ENCODE measurements at regions not wholly inside any gene's neighbourhood (a gene's known extent, or its start where the extent isn't known, plus 50 kb on each side); places are given as distances from the start of the nearest gene placed in this dataset.
"Not testable (repeated sequence)": the region's sequence is repeated elsewhere in the genome, so short reads cannot be mapped to it uniquely, and the experiment has no call there.

DNA sequence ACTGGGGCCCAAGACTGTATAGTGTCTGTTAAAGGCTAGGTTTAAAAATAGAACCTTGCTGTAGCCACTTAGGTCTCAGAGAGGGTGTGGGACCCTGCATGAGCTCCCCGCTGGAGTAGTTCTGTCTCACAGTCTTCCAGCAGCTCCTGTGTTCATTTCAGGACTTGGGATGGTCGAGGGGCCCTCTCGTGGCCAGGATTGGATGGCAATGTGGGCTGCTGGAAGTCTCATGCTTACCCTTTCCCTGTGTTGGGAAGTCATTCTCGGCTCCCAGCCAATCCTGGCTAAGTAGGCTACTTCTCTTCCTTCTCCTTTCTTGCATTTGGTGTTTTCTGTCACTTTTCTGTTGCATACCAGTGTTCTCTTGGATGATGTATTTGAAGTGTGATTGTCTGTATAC is 284.0 kb upstream of the GCFC2 start:
- peaks cover 4% of the 10 kb centered on the region for H3K9me3 ChIP-seq (ENCODE audit: low read depth)
- 75% methylated on average over 4 of the region's 4 CpGs for WGBS (ENCODE audit: low lambda C conversion rate, missing lambda C conversion rate)
- H3K79me2 ChIP-seq, result no peaks in the 10 kb centered on the region
- no peak overlapping the region for H2AFZ ChIP-seq
- H3K27me3 ChIP-seq, result no peaks in the 10 kb centered on the region
- no peaks in the 10 kb centered on the region for H3K4me1 ChIP-seq (ENCODE audit: insufficient read depth)
- H3K9me2 ChIP-seq (replicated peaks; ENCODE audit: insufficient read depth), result no peaks in the 10 kb centered on the region
- no peaks in the 10 kb centered on the region for H4K20me1 ChIP-seq (ENCODE audit: insufficient read depth, poor library complexity, severe bottlenecking)
- H3K4me3 ChIP-seq, result no peak overlapping the region
- no peaks in the 10 kb centered on the region for H3K36me3 ChIP-seq (replicated peaks; ENCODE audit: insufficient read depth, low read depth)
- no peak overlapping the region for H3K27ac ChIP-seq
- no peak for TF ChIP-seq EZH2phosphoT487 (IDR thresholded peaks at IDR 0.05; ENCODE audit: low read depth, severe bottlenecking, unreplicated experiment)
- no peak for DNase-seq (ENCODE audit: low spot score)
- no peak overlapping the region for H3K4me2 ChIP-seq

DNA sequence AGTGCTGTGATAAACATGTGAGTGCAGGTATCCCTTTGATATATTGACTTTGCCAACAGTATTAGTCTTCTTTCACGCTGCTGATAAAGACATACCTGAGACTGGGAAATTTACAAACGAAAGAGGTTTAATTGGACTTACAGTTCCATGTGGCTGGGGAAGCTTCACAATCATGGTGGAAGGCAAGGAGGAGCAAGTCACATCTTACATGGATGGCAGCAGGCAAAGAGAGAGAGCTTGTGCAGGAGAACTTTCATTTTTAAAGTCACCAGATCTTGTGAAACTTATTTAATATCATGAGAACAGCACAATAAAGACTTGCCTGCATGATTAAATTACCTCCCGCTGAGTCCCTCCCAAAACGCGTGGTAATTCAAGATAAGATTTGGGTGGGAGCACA is 277.9 kb upstream of the GCFC2 start:
- 94% methylated on average over 5 of the region's 5 CpGs for WGBS (ENCODE audit: low lambda C conversion rate, missing lambda C conversion rate)
- H3K36me3 ChIP-seq (replicated peaks; ENCODE audit: insufficient read depth, low read depth); H2AFZ ChIP-seq; H3K9me2 ChIP-seq (replicated peaks; ENCODE audit: insufficient read depth); DNase-seq (ENCODE audit: low spot score); H3K4me1 ChIP-seq (ENCODE audit: insufficient read depth); H3K79me2 ChIP-seq; H3K4me2 ChIP-seq; H3K9me3 ChIP-seq (ENCODE audit: low read depth); H3K27me3 ChIP-seq; H3K4me3 ChIP-seq; H4K20me1 ChIP-seq (ENCODE audit: insufficient read depth, poor library complexity, severe bottlenecking); H3K27ac ChIP-seq: not testable (repeated sequence)

DNA sequence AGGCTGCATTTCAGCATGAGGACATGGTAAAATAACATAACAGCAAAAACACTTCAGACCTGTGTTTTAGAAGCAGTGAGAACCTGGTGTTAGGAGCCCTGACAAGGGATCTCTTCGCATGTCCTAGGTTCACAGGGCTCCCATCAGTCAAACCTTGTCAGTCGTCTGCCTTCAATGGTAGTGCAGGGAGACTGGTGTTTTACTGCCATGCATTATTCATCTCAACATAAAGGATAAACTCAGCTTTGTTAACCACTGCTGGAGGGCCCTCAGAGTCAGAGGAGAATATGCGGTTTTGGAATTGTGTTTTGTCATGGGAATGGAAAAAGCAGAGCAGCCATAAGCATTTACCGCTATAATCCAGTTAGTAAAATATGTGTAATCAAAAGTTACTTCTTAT is 275.9 kb upstream of the GCFC2 start:
- Histone ChIP-seq H3K9me3 (ENCODE audit: low read depth) (no peaks in the 10 kb centered on the region), H3K4me1 (ENCODE audit: insufficient read depth) (no peaks in the 10 kb centered on the region), H3K4me3 (no peak overlapping the region), H3K27ac (no peak overlapping the region), H3K36me3 (replicated peaks; ENCODE audit: insufficient read depth, low read depth) (no peaks in the 10 kb centered on the region), H3K27me3 (no peaks in the 10 kb centered on the region), H2AFZ (no peak overlapping the region), H3K79me2 (no peaks in the 10 kb centered on the region), H4K20me1 (ENCODE audit: insufficient read depth, poor library complexity, severe bottlenecking) (no peaks in the 10 kb centered on the region), H3K4me2 (no peak overlapping the region), H3K9me2 (replicated peaks; ENCODE audit: insufficient read depth) (no peaks in the 10 kb centered on the region)
- DNase-seq (ENCODE audit: low spot score), result no peak
- TF ChIP-seq, protein P1, sequence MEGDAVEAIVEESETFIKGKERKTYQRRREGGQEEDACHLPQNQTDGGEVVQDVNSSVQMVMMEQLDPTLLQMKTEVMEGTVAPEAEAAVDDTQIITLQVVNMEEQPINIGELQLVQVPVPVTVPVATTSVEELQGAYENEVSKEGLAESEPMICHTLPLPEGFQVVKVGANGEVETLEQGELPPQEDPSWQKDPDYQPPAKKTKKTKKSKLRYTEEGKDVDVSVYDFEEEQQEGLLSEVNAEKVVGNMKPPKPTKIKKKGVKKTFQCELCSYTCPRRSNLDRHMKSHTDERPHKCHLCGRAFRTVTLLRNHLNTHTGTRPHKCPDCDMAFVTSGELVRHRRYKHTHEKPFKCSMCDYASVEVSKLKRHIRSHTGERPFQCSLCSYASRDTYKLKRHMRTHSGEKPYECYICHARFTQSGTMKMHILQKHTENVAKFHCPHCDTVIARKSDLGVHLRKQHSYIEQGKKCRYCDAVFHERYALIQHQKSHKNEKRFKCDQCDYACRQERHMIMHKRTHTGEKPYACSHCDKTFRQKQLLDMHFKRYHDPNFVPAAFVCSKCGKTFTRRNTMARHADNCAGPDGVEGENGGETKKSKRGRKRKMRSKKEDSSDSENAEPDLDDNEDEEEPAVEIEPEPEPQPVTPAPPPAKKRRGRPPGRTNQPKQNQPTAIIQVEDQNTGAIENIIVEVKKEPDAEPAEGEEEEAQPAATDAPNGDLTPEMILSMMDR (IDR thresholded peaks at IDR 0.05; ENCODE audit: poor library complexity), result no peak
- TF ChIP-seq EZH2 (IDR thresholded peaks at IDR 0.05; ENCODE audit: borderline replicate concordance) (no peak), EZH2phosphoT487 (IDR thresholded peaks at IDR 0.05; ENCODE audit: low read depth, severe bottlenecking, unreplicated experiment) (no peak)
- 76% methylated on average over 4 of the region's 4 CpGs for WGBS (ENCODE audit: low lambda C conversion rate, missing lambda C conversion rate)

DNA sequence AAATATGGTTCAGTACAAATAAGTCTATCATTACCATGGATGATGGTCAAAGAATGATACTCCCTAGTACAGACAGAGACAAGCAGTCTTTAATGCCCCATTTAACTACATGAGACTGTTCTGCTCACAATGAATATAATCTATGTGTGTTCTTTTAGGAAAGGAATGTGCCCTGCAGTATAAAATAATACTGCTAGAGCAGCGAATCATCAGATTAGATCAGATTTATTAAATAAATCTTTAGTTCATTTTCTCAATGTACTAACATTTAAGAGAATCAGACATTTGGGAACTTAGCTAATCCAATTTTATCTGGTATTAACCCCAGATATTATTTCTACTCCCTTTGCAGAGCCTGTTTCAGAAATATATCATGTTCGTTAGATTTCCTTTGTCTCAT is 272.0 kb upstream of the GCFC2 start:
- DNase-seq (ENCODE audit: low spot score), result no peak
- no peaks in the 10 kb centered on the region for H3K9me2 ChIP-seq (replicated peaks; ENCODE audit: insufficient read depth)
- TF ChIP-seq EZH2phosphoT487 (IDR thresholded peaks at IDR 0.05; ENCODE audit: low read depth, severe bottlenecking, unreplicated experiment) (no peak), EZH2 (IDR thresholded peaks at IDR 0.05; ENCODE audit: borderline replicate concordance) (no peak)
- TF ChIP-seq, protein P1 (IDR thresholded peaks at IDR 0.05; ENCODE audit: poor library complexity), result no peak
- H3K4me2 ChIP-seq, result no peak overlapping the region
- H3K36me3 ChIP-seq (replicated peaks; ENCODE audit: insufficient read depth, low read depth), result no peaks in the 10 kb centered on the region
- WGBS (ENCODE audit: low lambda C conversion rate, missing lambda C conversion rate), result 82% methylated on average over 2 of the region's 2 CpGs
- H3K27ac ChIP-seq, result no peak overlapping the region
- no peaks in the 10 kb centered on the region for H3K4me1 ChIP-seq (ENCODE audit: insufficient read depth)
- H3K4me3 ChIP-seq, result no peak overlapping the region
- no peak overlapping the region for H2AFZ ChIP-seq
- H4K20me1 ChIP-seq (ENCODE audit: insufficient read depth, poor library complexity, severe bottlenecking), result no peaks in the 10 kb centered on the region
- H3K27me3 ChIP-seq, result no peaks in the 10 kb centered on the region
- H3K9me3 ChIP-seq (ENCODE audit: low read depth), result no peaks in the 10 kb centered on the region
- no peaks in the 10 kb centered on the region for H3K79me2 ChIP-seq

DNA sequence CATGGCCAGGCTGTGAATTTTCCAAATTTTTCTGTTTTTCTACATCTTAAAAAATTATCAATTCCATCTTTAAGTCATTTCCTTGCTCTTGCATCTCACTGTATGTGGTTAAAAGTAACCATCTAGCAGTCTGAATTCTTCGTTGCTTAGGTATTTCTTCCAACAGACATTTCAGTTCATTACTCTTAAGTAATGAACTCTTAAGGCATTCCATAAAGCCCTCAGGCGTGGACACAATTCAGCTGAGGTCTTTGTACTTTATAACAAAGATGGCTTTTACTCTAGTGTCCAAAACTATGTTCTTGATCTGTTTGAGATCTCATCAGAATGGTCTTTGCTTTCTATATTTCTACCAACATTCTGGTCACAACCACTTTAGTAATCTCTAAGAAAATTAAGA is 253.9 kb upstream of the GCFC2 start:
- Histone ChIP-seq H3K27ac (no peak overlapping the region), H3K79me2 (no peaks in the 10 kb centered on the region), H2AFZ (no peak overlapping the region), H3K4me2 (no peak overlapping the region), H4K20me1 (ENCODE audit: insufficient read depth, poor library complexity, severe bottlenecking) (no peaks in the 10 kb centered on the region), H3K9me3 (ENCODE audit: low read depth) (no peaks in the 10 kb centered on the region), H3K4me3 (no peak overlapping the region), H3K9me2 (replicated peaks; ENCODE audit: insufficient read depth) (no peaks in the 10 kb centered on the region), H3K36me3 (replicated peaks; ENCODE audit: insufficient read depth, low read depth) (no peaks in the 10 kb centered on the region), H3K27me3 (no peaks in the 10 kb centered on the region), H3K4me1 (ENCODE audit: insufficient read depth) (no peaks in the 10 kb centered on the region)
- no peak for DNase-seq (ENCODE audit: low spot score)
- WGBS (ENCODE audit: low lambda C conversion rate, missing lambda C conversion rate), result 81% methylated on average over 2 of the region's 2 CpGs
- no peak for TF ChIP-seq EZH2phosphoT487 (IDR thresholded peaks at IDR 0.05; ENCODE audit: low read depth, severe bottlenecking, unreplicated experiment)
- no peak for TF ChIP-seq EZH2 (IDR thresholded peaks at IDR 0.05; ENCODE audit: borderline replicate concordance)
- TF ChIP-seq, protein P1 (IDR thresholded peaks at IDR 0.05; ENCODE audit: poor library complexity), result no peak

Data from hepatocyte (in vitro differentiated cells).